GM23248 (cell line): ENCODE measurements at regions not wholly inside any gene's neighbourhood (a gene's known extent, or its start where the extent isn't known, plus 50 kb on each side); places are given as distances from the start of the nearest gene placed in this dataset.

Experiments
- DNase-seq: peaks from one replicate; pipeline ENCODE4 v3.0.0-alpha.2; 2015
- H2AFZ ChIP-seq: fragments of 200-600 bp; sonication (generic); 2 replicates; pipeline ENCODE4 v1.6.1; 2016; ENCODE audit warnings: antibody characterized with exemption
- H3F3A ChIP-seq: fragments of 200-600 bp; sonication (generic); 2 replicates; pipeline ENCODE4 v1.6.1; 2016; ENCODE audit warnings: mild to moderate bottlenecking, antibody characterized with exemption, mixed run types; ENCODE audit not compliant: insufficient read depth
- H3K27ac ChIP-seq: fragments of 200-600 bp; sonication (generic); 2 replicates; pipeline ENCODE4 v1.5.1; 2016; ENCODE audit warnings: mild to moderate bottlenecking
- H3K27me3 ChIP-seq: fragments of 200-600 bp; sonication (generic); replicated peaks from 2 replicates; pipeline ENCODE4 v1.6.1; 2016; ENCODE audit warnings: mild to moderate bottlenecking; ENCODE audit not compliant: insufficient read depth
- H3K36me3 ChIP-seq: fragments of 200-600 bp; sonication (generic); 2 replicates; pipeline ENCODE4 v1.6.1; 2016; ENCODE audit warnings: low read depth, mild to moderate bottlenecking
- H3K4me1 ChIP-seq: fragments of 200-600 bp; sonication (generic); 2 replicates; pipeline ENCODE4 v1.6.1; 2016; ENCODE audit warnings: mild to moderate bottlenecking; ENCODE audit not compliant: insufficient read depth
- H3K4me2 ChIP-seq: fragments of 200-600 bp; sonication (generic); one replicate; pipeline ENCODE4 v1.6.1; 2016; ENCODE audit warnings: mild to moderate bottlenecking; ENCODE audit not compliant: unreplicated experiment
- H3K4me3 ChIP-seq: fragments of 200-600 bp; sonication (generic); 2 replicates; pipeline ENCODE4 v1.5.1; 2016; ENCODE audit warnings: mild to moderate bottlenecking
- H3K79me2 ChIP-seq: fragments of 200-600 bp; sonication (generic); 2 replicates; pipeline ENCODE4 v1.6.1; 2016; ENCODE audit warnings: mild to moderate bottlenecking; ENCODE audit not compliant: insufficient read depth
- H3K9ac ChIP-seq: fragments of 200-600 bp; sonication (generic); 2 replicates; pipeline ENCODE4 v1.6.1; 2016; ENCODE audit warnings: mild to moderate bottlenecking
- H3K9me2 ChIP-seq: fragments of 200-600 bp; sonication (generic); 2 replicates; pipeline ENCODE4 v1.6.1; 2016; ENCODE audit warnings: mixed run types, mild to moderate bottlenecking, moderate library complexity; ENCODE audit not compliant: insufficient read depth
- H3K9me3 ChIP-seq: fragments of 200-600 bp; sonication (generic); one replicate; pipeline ENCODE4 v1.6.1; 2017; ENCODE audit warnings: low read depth
- H4K20me1 ChIP-seq: fragments of 200-600 bp; sonication (generic); 2 replicates; pipeline ENCODE4 v1.6.0; 2016; ENCODE audit not compliant: insufficient read depth
- EZH2 ChIP-seq: fragments of 200-600 bp; sonication (generic); IDR thresholded peaks from 2 replicates; pipeline ENCODE4 v1.6.1; 2018; ENCODE audit warnings: antibody characterized with exemption, mild to moderate bottlenecking; ENCODE audit not compliant: insufficient read depth, poor library complexity, severe bottlenecking
- EZH2phosphoT487 ChIP-seq: fragments of 200-600 bp; sonication (generic); IDR thresholded peaks from 2 replicates; pipeline ENCODE4 v1.6.1; 2018; ENCODE audit warnings: antibody characterized with exemption, moderate library complexity, mild to moderate bottlenecking, low read depth; ENCODE audit not compliant: insufficient read depth
- WGBS, 2 experiments: methylation state at CpG; one replicate each; pipeline ENCODE4 v1.1.6; 2015 to 2017; ENCODE audit warnings: low lambda C conversion rate in 2 of 2, low coverage in 1 of 2; ENCODE audit errors: missing lambda C conversion rate in 2 of 2; 5-methylcytosine and 5-hydroxymethylcytosine counted together
- in situ Hi-C: fragments of 300-500 bp; cut with MboI; formaldehyde crosslinking; loops from 2 replicates; pipeline ENCODE4 v1.15.0; 2020

- Histone ChIP-seq H3K9me3 (no peaks in the 10 kb centered on the region), H3K4me3 (no peak overlapping the region), H3K9ac (no peak overlapping the region), H2AFZ (no peak overlapping the region), H3K9me2 (no peaks in the 10 kb centered on the region), H3K27me3 (no peaks in the 10 kb centered on the region; the same call in 1 of the 2 replicates), H3K79me2 (no peaks in the 10 kb centered on the region), H3F3A (no peaks in the 10 kb centered on the region), H4K20me1 (no peaks in the 10 kb centered on the region), H3K36me3 (no peaks in the 10 kb centered on the region), H3K27ac (no peak overlapping the region), H3K4me2 (no peak overlapping the region), H3K4me1 (no peaks in the 10 kb centered on the region)
- in situ Hi-C loops = no loop called here
- no peak for DNase-seq
- WGBS, 2 experiments = 63 to 69% methylated on average over 2 of the region's 2 CpGs
- no peak for TF ChIP-seq EZH2
- TF ChIP-seq EZH2phosphoT487 = no peak
Measured at GRCh38 chr9:19975499-19975898, 186.7 kb upstream of the SLC24A2 start.

GRCh38 chr9:19969721-19970120 lies 180.9 kb upstream of the SLC24A2 start:
- H3K36me3 ChIP-seq = no peaks in the 10 kb centered on the region
- H3K4me3 ChIP-seq = no peak overlapping the region
- no peak overlapping the region for H2AFZ ChIP-seq
- no peaks in the 10 kb centered on the region for H3K9me2 ChIP-seq
- H3K4me1 ChIP-seq = peaks cover 11% of the 10 kb centered on the region
- no peak overlapping the region for H3K4me2 ChIP-seq
- H3K9me3 ChIP-seq = no peaks in the 10 kb centered on the region
- H3K79me2 ChIP-seq = no peaks in the 10 kb centered on the region
- DNase-seq = peak; percentile 66
- no peak overlapping the region for H3K27ac ChIP-seq
- H4K20me1 ChIP-seq = no peaks in the 10 kb centered on the region
- in situ Hi-C loops = no loop called here
- H3K9ac ChIP-seq = no peak overlapping the region
- no peaks in the 10 kb centered on the region; the same call in 1 of the 2 replicates for H3F3A ChIP-seq
- peaks cover 3% of the 10 kb centered on the region; the same call in 1 of the 2 replicates for H3K27me3 ChIP-seq
- no peak for TF ChIP-seq EZH2phosphoT487

- Histone ChIP-seq H3F3A (no peaks in the 10 kb centered on the region; the same call in 1 of the 2 replicates), H3K27ac (no peak overlapping the region), H3K4me1 (peaks cover 11% of the 10 kb centered on the region), H3K4me3 (no peak overlapping the region), H3K4me2 (no peak overlapping the region), H3K27me3 (peaks cover 3% of the 10 kb centered on the region; the same call in 1 of the 2 replicates), H2AFZ (no peak overlapping the region), H3K9me3 (no peaks in the 10 kb centered on the region), H3K9ac (no peak overlapping the region), H3K36me3 (no peaks in the 10 kb centered on the region), H3K9me2 (no peaks in the 10 kb centered on the region), H3K79me2 (no peaks in the 10 kb centered on the region), H4K20me1 (no peaks in the 10 kb centered on the region)
- in situ Hi-C loops = no loop called here
- DNase-seq = no peak
- TF ChIP-seq EZH2phosphoT487 (no peak), EZH2 (no peak)
Measured at GRCh38 chr9:19967888-19968459, 179.1 kb upstream of the SLC24A2 start.

DNA sequence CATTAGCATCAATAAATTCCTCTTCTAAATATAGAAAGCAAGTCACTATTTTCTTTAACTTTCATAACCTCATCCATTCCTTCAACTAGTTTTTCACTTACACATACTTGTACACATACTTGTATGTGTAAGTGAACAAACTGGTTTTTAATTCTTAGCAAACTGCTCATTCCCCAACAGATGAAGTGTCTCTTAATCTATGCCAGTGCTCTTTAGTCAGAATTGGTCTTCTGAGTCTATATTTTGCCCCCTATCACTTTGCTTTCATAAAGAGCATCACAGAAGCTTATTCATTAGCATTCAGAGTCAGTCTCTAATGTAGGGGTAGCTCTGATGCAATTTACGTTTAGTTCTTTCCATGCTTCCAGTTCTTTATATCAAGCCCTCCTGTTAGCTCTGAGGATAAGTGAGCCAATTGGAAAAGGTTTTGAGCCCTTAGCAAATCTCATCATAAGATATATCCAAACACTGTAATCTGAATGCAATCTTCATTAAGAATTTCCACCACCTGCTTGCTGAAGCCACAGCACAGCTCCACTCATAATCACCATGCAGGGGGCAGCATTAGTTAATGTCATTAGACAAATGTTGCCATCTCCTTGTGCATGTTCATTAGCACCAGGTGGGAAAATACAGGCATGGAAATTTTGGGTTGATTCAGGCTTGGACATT lies 178.5 kb upstream of the SLC24A2 start:
- in situ Hi-C loops = no loop called here
- Histone ChIP-seq H3K9me3 (no peaks in the 10 kb centered on the region), H3K4me1 (peaks cover 11% of the 10 kb centered on the region), H3K9me2 (no peaks in the 10 kb centered on the region), H3K9ac (no peak overlapping the region), H3K27me3 (peaks cover 3% of the 10 kb centered on the region; the same call in 1 of the 2 replicates), H3K4me2 (no peak overlapping the region), H4K20me1 (no peaks in the 10 kb centered on the region), H2AFZ (no peak overlapping the region), H3K4me3 (no peak overlapping the region), H3K36me3 (no peaks in the 10 kb centered on the region), H3F3A (no peaks in the 10 kb centered on the region; the same call in 1 of the 2 replicates), H3K27ac (no peak overlapping the region), H3K79me2 (no peaks in the 10 kb centered on the region)
- no peak for DNase-seq
- WGBS, 2 experiments = 44 to 62% methylated on average over 1 of the region's 1 CpG
- TF ChIP-seq EZH2 = no peak
- TF ChIP-seq EZH2phosphoT487 = no peak

DNA sequence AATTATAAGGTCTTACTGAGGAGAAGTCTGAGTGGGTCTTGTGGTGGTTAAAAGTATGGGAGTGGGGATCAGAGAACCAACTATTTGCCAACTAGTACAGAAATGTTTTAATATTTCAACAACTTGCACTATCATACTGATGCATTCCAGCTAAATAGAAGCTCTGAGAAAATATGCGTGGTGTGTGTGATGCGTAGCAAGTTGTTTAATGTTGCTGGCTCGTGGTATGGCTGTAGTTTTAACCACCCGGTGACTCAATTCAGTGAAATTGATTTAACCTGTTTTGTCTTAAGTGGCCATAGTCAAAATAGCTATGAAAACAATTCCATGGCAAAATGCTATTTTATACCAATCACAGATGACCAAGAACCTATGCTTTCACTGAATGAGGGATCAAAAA lies 176.5 kb upstream of the SLC24A2 start:
- WGBS, 2 experiments = 34 to 37% methylated on average over 4 of the region's 4 CpGs
- H3K4me1 ChIP-seq = peaks cover 11% of the 10 kb centered on the region
- peak; percentile 30 for DNase-seq
- H3K79me2 ChIP-seq = no peaks in the 10 kb centered on the region
- peaks cover 3% of the 10 kb centered on the region; the same call in 1 of the 2 replicates for H3K27me3 ChIP-seq
- H3K9ac ChIP-seq = no peak overlapping the region
- H3K36me3 ChIP-seq = no peaks in the 10 kb centered on the region
- H3K27ac ChIP-seq = no peak overlapping the region
- no peaks in the 10 kb centered on the region for H3K9me2 ChIP-seq
- H3K4me3 ChIP-seq = no peak overlapping the region
- no peaks in the 10 kb centered on the region for H4K20me1 ChIP-seq
- TF ChIP-seq EZH2 (no peak), EZH2phosphoT487 (no peak)
- in situ Hi-C loops = no loop called here
- no peak overlapping the region for H3K4me2 ChIP-seq
- H3F3A ChIP-seq = no peaks in the 10 kb centered on the region; the same call in 1 of the 2 replicates
- no peaks in the 10 kb centered on the region for H3K9me3 ChIP-seq
- no peak overlapping the region for H2AFZ ChIP-seq
